GM23338 (cell line): ENCODE measurements at regions not wholly inside any gene's neighbourhood (a gene's known extent, or its start where the extent isn't known, plus 50 kb on each side); places are given as distances from the start of the nearest gene placed in this dataset.

Experiments used
- ATAC-seq: fragments of 200-7000 bp; cut with Tn5 transposase; 3 replicates; pipeline ENCODE4 v1.9.1; 2020
- DNase-seq: peaks from one replicate; pipeline ENCODE4 v3.0.0-alpha.2; 2015; ENCODE audit warnings: low spot score
- H2AFZ ChIP-seq: fragments of 200-600 bp; sonication (generic); 2 replicates; pipeline ENCODE4 v1.8.0; 2016; ENCODE audit warnings: antibody characterized with exemption, mild to moderate bottlenecking, moderate library complexity
- H3F3A ChIP-seq: fragments of 200-600 bp; sonication (generic); replicated peaks from 2 replicates; pipeline ENCODE4 v1.8.0; 2017; ENCODE audit warnings: antibody characterized with exemption, mixed run types, low read depth
- H3K27ac ChIP-seq: fragments of 200-600 bp; sonication (generic); 2 replicates; pipeline ENCODE4 v1.6.1; 2016; ENCODE audit warnings: low read depth
- H3K27me3 ChIP-seq: fragments of 200-600 bp; sonication (generic); 2 replicates; pipeline ENCODE4 v1.8.0; 2016; ENCODE audit warnings: mild to moderate bottlenecking, mixed run types, moderate library complexity; ENCODE audit not compliant: insufficient read depth
- H3K36me3 ChIP-seq: fragments of 200-600 bp; sonication (generic); 2 replicates; pipeline ENCODE4 v1.8.0; 2016; ENCODE audit warnings: mild to moderate bottlenecking; ENCODE audit not compliant: insufficient read depth
- H3K4me1 ChIP-seq: fragments of 200-600 bp; sonication (generic); 2 replicates; pipeline ENCODE4 v1.8.0; 2016; ENCODE audit warnings: mild to moderate bottlenecking, moderate library complexity; ENCODE audit not compliant: insufficient read depth
- H3K4me2 ChIP-seq: fragments of 200-600 bp; sonication (generic); 2 replicates; pipeline ENCODE4 v1.7.1; 2017; ENCODE audit warnings: mixed run types
- H3K4me3 ChIP-seq: fragments of 200-600 bp; sonication (generic); 2 replicates; pipeline ENCODE4 v1.6.1; 2016; ENCODE audit warnings: mixed run types
- H3K79me2 ChIP-seq: fragments of 200-600 bp; sonication (generic); replicated peaks from 2 replicates; pipeline ENCODE4 v1.8.0; 2017; ENCODE audit warnings: mild to moderate bottlenecking; ENCODE audit not compliant: insufficient read depth
- H3K9me2 ChIP-seq: fragments of 200-600 bp; sonication (generic); 2 replicates; pipeline ENCODE4 v1.8.0; 2017; ENCODE audit not compliant: insufficient read depth
- H4K20me1 ChIP-seq: fragments of 200-600 bp; sonication (generic); replicated peaks from 2 replicates; pipeline ENCODE4 v1.8.0; 2017; ENCODE audit warnings: mild to moderate bottlenecking; ENCODE audit not compliant: insufficient read depth
- H3K27ac Mint-ChIP-seq: 2 replicates; pipeline ENCODE4 v1.8.0; 2020; ENCODE audit warnings: inconsistent platforms, mild to moderate bottlenecking, moderate library complexity, mixed read lengths
- H3K27me3 Mint-ChIP-seq: 3 replicates; pipeline ENCODE4 v1.8.0; 2022; ENCODE audit warnings: low read depth, mild to moderate bottlenecking, moderate library complexity, mixed read lengths, inconsistent platforms; ENCODE audit not compliant: insufficient read depth, poor library complexity
- H3K36me3 Mint-ChIP-seq: 3 replicates; pipeline ENCODE4 v1.8.0; 2021; ENCODE audit warnings: low read depth, mild to moderate bottlenecking, inconsistent platforms, moderate library complexity, mixed read lengths
- H3K4me1 Mint-ChIP-seq: 3 replicates; pipeline ENCODE4 v1.8.0; 2020; ENCODE audit warnings: mild to moderate bottlenecking, inconsistent platforms, mixed read lengths
- H3K4me3 Mint-ChIP-seq: 3 replicates; pipeline ENCODE4 v1.8.0; 2021; ENCODE audit warnings: moderate library complexity, mild to moderate bottlenecking, inconsistent platforms, mixed read lengths
- H3K9me3 Mint-ChIP-seq: 3 replicates; pipeline ENCODE4 v1.8.0; 2020; ENCODE audit warnings: moderate library complexity, mild to moderate bottlenecking, inconsistent platforms, mixed read lengths
- CREB1 ChIP-seq: fragments of 250-450 bp; sonication (Bioruptor Pico); IDR thresholded peaks from 2 replicates; pipeline ENCODE4 v1.5.0; 2020; ENCODE audit warnings: low read depth, mild to moderate bottlenecking, moderate library complexity
- ETS1 ChIP-seq: IDR thresholded peaks from 2 replicates; pipeline ENCODE4 v1.6.1; 2016; ENCODE audit warnings: antibody characterized with exemption
- EZH2 ChIP-seq: fragments of 200-600 bp; sonication (generic); IDR thresholded peaks from one replicate; pipeline ENCODE4 v1.8.0; 2017; ENCODE audit warnings: antibody characterized with exemption, mild to moderate bottlenecking, low read depth; ENCODE audit not compliant: unreplicated experiment
- ZNF114 ChIP-seq: fragments of 250-450 bp; sonication (Bioruptor Pico); IDR thresholded peaks from 2 replicates; pipeline ENCODE4 v1.5.0; 2020; ENCODE audit warnings: mild to moderate bottlenecking, moderate library complexity
- ZNF462 ChIP-seq: fragments of 250-450 bp; sonication (Bioruptor Pico); IDR thresholded peaks from 2 replicates; pipeline ENCODE4 v1.5.0; 2020; ENCODE audit warnings: mild to moderate bottlenecking, moderate library complexity

- no peak for TF ChIP-seq ZNF462 (CRISPR knock-in tag)
- no peak for TF ChIP-seq ETS1
- no peak for TF ChIP-seq CREB1 (CRISPR knock-in tag)
- TF ChIP-seq EZH2, result no peak
- TF ChIP-seq ZNF114 (CRISPR knock-in tag), result no peak
Observed at GRCh38 chr9:109716631-109717030, 63.4 kb upstream of the PALM2AKAP2 start (continued).

- Mint-ChIP-seq H3K9me3 (no peaks in the 10 kb centered on the region), H3K36me3 (no peaks in the 10 kb centered on the region), H3K4me3 (no peak overlapping the region), H3K27me3 (no peaks in the 10 kb centered on the region), H3K4me1 (no peaks in the 10 kb centered on the region; the same call in 2 of the 3 replicates), H3K27ac (no peak overlapping the region)
- DNase-seq, result no peak
- H3K4me2 ChIP-seq, result no peak overlapping the region
- H3K27me3 ChIP-seq, result no peaks in the 10 kb centered on the region
- no peaks in the 10 kb centered on the region for H3K36me3 ChIP-seq
- no peaks in the 10 kb centered on the region for H3K9me2 ChIP-seq
- H3K79me2 ChIP-seq, result no peaks in the 10 kb centered on the region
- no peak overlapping the region for H3K4me3 ChIP-seq
- H2AFZ ChIP-seq, result no peak overlapping the region
- ATAC-seq, result no peak
- H4K20me1 ChIP-seq, result no peaks in the 10 kb centered on the region
- H3K27ac ChIP-seq, result no peak overlapping the region
- no peak for TF ChIP-seq ETS1
- no peaks in the 10 kb centered on the region for H3F3A ChIP-seq
- H3K4me1 ChIP-seq, result no peaks in the 10 kb centered on the region
Observed at GRCh38 chr9:109717342-109717741, 62.7 kb upstream of the PALM2AKAP2 start.
